ENCODE measurements at regions not wholly inside any gene's neighbourhood (a gene's known extent, or its start where the extent isn't known, plus 50 kb on each side); places are given as distances from the start of the nearest gene placed in this dataset.

- no peak overlapping the region for H3K4me3 ChIP-seq (ENCODE audit: low read length)
- DNase-seq (ENCODE audit: low read depth): no peak
- no peak for TF ChIP-seq CTCF (conservative IDR thresholded peaks at IDR 0.05; ENCODE audit: low read depth, low read length)
These were observed 783.3 kb downstream of the PLCL1 start for GRCh38 chr2:198587741-198588140.

- H3K4me3 ChIP-seq (ENCODE audit: low read length): no peak overlapping the region
- DNase-seq (ENCODE audit: low read depth): no peak
- TF ChIP-seq CTCF (conservative IDR thresholded peaks at IDR 0.05; ENCODE audit: low read depth, low read length): no peak
These were observed 782.8 kb downstream of the PLCL1 start for GRCh38 chr2:198587240-198587639.

GRCh38 chr2:198571393-198571792, 767.0 kb downstream of the PLCL1 start:
- H3K4me3 ChIP-seq (ENCODE audit: low read length): no peak overlapping the region
- TF ChIP-seq CTCF (conservative IDR thresholded peaks at IDR 0.05; ENCODE audit: low read depth, low read length): no peak
- no peak for DNase-seq (ENCODE audit: low read depth)

- TF ChIP-seq CTCF (conservative IDR thresholded peaks at IDR 0.05; ENCODE audit: low read depth, low read length): no peak
- no peak for DNase-seq (ENCODE audit: low read depth)
- H3K4me3 ChIP-seq (ENCODE audit: low read length): no peak overlapping the region
These were observed 753.8 kb downstream of the PLCL1 start for GRCh38 chr2:198558176-198558575.

- no peak for TF ChIP-seq CTCF (conservative IDR thresholded peaks at IDR 0.05; ENCODE audit: low read depth, low read length)
- DNase-seq (ENCODE audit: low read depth): no peak
- no peak overlapping the region for H3K4me3 ChIP-seq (ENCODE audit: low read length)
These were observed 741.7 kb downstream of the PLCL1 start for GRCh38 chr2:198546122-198546521.

- DNase-seq (ENCODE audit: low read depth): no peak
- no peak overlapping the region for H3K4me3 ChIP-seq (ENCODE audit: low read length)
- no peak for TF ChIP-seq CTCF (conservative IDR thresholded peaks at IDR 0.05; ENCODE audit: low read depth, low read length)
These were observed 741.0 kb downstream of the PLCL1 start for GRCh38 chr2:198545411-198545810.

- DNase-seq (ENCODE audit: low read depth): no peak
- no peak for TF ChIP-seq CTCF (conservative IDR thresholded peaks at IDR 0.05; ENCODE audit: low read depth, low read length)
- H3K4me3 ChIP-seq (ENCODE audit: low read length): no peak overlapping the region
These were observed 740.1 kb downstream of the PLCL1 start for GRCh38 chr2:198544461-198544860.

Measured in retinal pigment epithelial cell (primary cell).